HL-60 (cell line): ENCODE measurements at regions not wholly inside any gene's neighbourhood (a gene's known extent, or its start where the extent isn't known, plus 50 kb on each side); places are given as distances from the start of the nearest gene placed in this dataset.

ENCODE experiments used
- DNase-seq, 2 experiments: peaks; one replicate each; pipeline ENCODE4 v3.0.0-alpha.2; 2010 to 2020; ENCODE audit warnings: low read depth in 1 of 2, low spot score in 1 of 2
- H3K27ac ChIP-seq: fragments of 250-450 bp; sonication (Bioruptor Pico); replicated peaks from 2 replicates; pipeline ENCODE4 v1.5.1; 2020; ENCODE audit warnings: mild to moderate bottlenecking, moderate library complexity
- H3K27me3 ChIP-seq: fragments of 250-450 bp; sonication (Bioruptor Pico); 2 replicates; pipeline ENCODE4 v1.5.1; 2021; ENCODE audit warnings: mild to moderate bottlenecking, moderate library complexity; ENCODE audit not compliant: insufficient read depth, poor library complexity, severe bottlenecking
- H3K4me3 ChIP-seq: replicated peaks from 2 replicates; pipeline ENCODE4 v1.5.1; 2011; ENCODE audit warnings: mild to moderate bottlenecking, control low read depth, low read length; ENCODE audit not compliant: insufficient read depth
- CTCF ChIP-seq: IDR thresholded peaks from one replicate; pipeline ENCODE4 v1.5.1; 2011; ENCODE audit warnings: low read length, control low read depth, inconsistent platforms; ENCODE audit not compliant: insufficient read depth
- GABPA ChIP-seq: IDR thresholded peaks from 2 replicates; pipeline ENCODE4 v1.6.1; 2012; ENCODE audit warnings: low read depth
- POLR2AphosphoS5 ChIP-seq: IDR thresholded peaks from 2 replicates; pipeline ENCODE4 v1.6.1; 2012; ENCODE audit warnings: low read depth
- REST ChIP-seq: IDR thresholded peaks from 2 replicates; pipeline ENCODE4 v1.6.1; 2012; ENCODE audit warnings: low read depth; ENCODE audit not compliant: insufficient replicate concordance
- SPI1 ChIP-seq: IDR thresholded peaks from 2 replicates; pipeline ENCODE4 v1.6.1; 2012; ENCODE audit warnings: low read depth, mild to moderate bottlenecking, borderline replicate concordance

GRCh38 chrX:142076633-142077032 is 128.5 kb downstream of the MAGEC2 start:
- DNase-seq: no peak
- TF ChIP-seq REST (no peak), POLR2AphosphoS5 (no peak), CTCF (no peak), SPI1 (no peak), GABPA (no peak)
- H3K4me3 ChIP-seq: no peak overlapping the region
- no peaks in the 10 kb centered on the region for H3K27me3 ChIP-seq
- no peak overlapping the region for H3K27ac ChIP-seq

GRCh38 chrX:142068365-142068764 is 136.7 kb downstream of the MAGEC2 start:
- H3K4me3 ChIP-seq: no peak overlapping the region
- TF ChIP-seq REST (no peak), CTCF (no peak), SPI1 (no peak), POLR2AphosphoS5 (no peak), GABPA (no peak)
- H3K27me3 ChIP-seq: no peaks in the 10 kb centered on the region
- no peak for DNase-seq
- H3K27ac ChIP-seq: no peak overlapping the region

GRCh38 chrX:142060191-142060590 is 144.9 kb downstream of the MAGEC2 start:
- Histone ChIP-seq H3K27ac (no peak overlapping the region), H3K4me3 (no peak overlapping the region), H3K27me3 (no peaks in the 10 kb centered on the region)
- TF ChIP-seq REST: no peak
- TF ChIP-seq GABPA: no peak
- no peak for TF ChIP-seq SPI1
- TF ChIP-seq POLR2AphosphoS5: no peak
- TF ChIP-seq CTCF: no peak
- no peak for DNase-seq
